K562 (cell line): ENCODE measurements at regions not wholly inside any gene's neighbourhood (a gene's known extent, or its start where the extent isn't known, plus 50 kb on each side); places are given as distances from the start of the nearest gene placed in this dataset.

ENCODE experiments used
- SRSF9 ChIP-seq: fragments of 200-400 bp; formaldehyde crosslinking; IDR thresholded peaks from 2 replicates; pipeline ENCODE4 v1.6.1; 2017; ENCODE audit warnings: low read depth, low read length, borderline replicate concordance
- XRCC5 ChIP-seq: fragments of 200-400 bp; formaldehyde crosslinking; IDR thresholded peaks from 2 replicates; pipeline ENCODE4 v1.6.1; 2017; ENCODE audit warnings: low read depth, mild to moderate bottlenecking, low read length
- ZNF175 ChIP-seq: fragments of 200-800 bp; sonication (Bioruptor generic); IDR thresholded peaks from 2 replicates; pipeline ENCODE4 v1.6.1; 2016; ENCODE audit warnings: low read depth, mild to moderate bottlenecking, missing genetic modification characterization, missing compliant biosample characterization
- ZNF217 ChIP-seq: sonication (generic); formaldehyde crosslinking; IDR thresholded peaks from 2 replicates; pipeline ENCODE4 v1.8.0; 2022; ENCODE audit warnings: mild to moderate bottlenecking, missing genetic modification reagents
- TF ChIP-seq, protein P1 (sequence below), 2 experiments: fragments of 450-650 bp in 1 of 2; sonication (generic) in 1 of 2; formaldehyde crosslinking in 1 of 2; IDR thresholded peaks; 2 replicates each; pipeline versions ENCODE4 v1.7.1 to v1.9.0; 2016 to 2022; ENCODE audit warnings: inconsistent platforms in 1 of 2, mild to moderate bottlenecking in 1 of 2, missing genetic modification reagents in 1 of 2
- TF ChIP-seq, protein P2 (sequence below): sonication (generic); formaldehyde crosslinking; IDR thresholded peaks from 2 replicates; pipeline ENCODE4 v1.8.0; 2023; ENCODE audit warnings: mild to moderate bottlenecking, missing genetic modification reagents

GRCh38 chr3:17979911-17980310 lies 237.5 kb upstream of the TBC1D5 start (continued):
- TF ChIP-seq, protein P1, sequence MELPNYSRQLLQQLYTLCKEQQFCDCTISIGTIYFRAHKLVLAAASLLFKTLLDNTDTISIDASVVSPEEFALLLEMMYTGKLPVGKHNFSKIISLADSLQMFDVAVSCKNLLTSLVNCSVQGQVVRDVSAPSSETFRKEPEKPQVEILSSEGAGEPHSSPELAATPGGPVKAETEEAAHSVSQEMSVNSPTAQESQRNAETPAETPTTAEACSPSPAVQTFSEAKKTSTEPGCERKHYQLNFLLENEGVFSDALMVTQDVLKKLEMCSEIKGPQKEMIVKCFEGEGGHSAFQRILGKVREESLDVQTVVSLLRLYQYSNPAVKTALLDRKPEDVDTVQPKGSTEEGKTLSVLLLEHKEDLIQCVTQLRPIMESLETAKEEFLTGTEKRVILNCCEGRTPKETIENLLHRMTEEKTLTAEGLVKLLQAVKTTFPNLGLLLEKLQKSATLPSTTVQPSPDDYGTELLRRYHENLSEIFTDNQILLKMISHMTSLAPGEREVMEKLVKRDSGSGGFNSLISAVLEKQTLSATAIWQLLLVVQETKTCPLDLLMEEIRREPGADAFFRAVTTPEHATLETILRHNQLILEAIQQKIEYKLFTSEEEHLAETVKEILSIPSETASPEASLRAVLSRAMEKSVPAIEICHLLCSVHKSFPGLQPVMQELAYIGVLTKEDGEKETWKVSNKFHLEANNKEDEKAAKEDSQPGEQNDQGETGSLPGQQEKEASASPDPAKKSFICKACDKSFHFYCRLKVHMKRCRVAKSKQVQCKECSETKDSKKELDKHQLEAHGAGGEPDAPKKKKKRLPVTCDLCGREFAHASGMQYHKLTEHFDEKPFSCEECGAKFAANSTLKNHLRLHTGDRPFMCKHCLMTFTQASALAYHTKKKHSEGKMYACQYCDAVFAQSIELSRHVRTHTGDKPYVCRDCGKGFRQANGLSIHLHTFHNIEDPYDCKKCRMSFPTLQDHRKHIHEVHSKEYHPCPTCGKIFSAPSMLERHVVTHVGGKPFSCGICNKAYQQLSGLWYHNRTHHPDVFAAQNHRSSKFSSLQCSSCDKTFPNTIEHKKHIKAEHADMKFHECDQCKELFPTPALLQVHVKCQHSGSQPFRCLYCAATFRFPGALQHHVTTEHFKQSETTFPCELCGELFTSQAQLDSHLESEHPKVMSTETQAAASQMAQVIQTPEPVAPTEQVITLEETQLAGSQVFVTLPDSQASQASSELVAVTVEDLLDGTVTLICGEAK (IDR thresholded peaks at IDR 0.05): no peak
- TF ChIP-seq, protein P1 (CRISPR knock-in tag; IDR thresholded peaks at IDR 0.05): no peak
- TF ChIP-seq SRSF9 (no peak), ZNF217 (CRISPR knock-in tag) (no peak), XRCC5 (no peak), ZNF175 (CRISPR knock-in tag) (no peak)
- TF ChIP-seq, protein P2, sequence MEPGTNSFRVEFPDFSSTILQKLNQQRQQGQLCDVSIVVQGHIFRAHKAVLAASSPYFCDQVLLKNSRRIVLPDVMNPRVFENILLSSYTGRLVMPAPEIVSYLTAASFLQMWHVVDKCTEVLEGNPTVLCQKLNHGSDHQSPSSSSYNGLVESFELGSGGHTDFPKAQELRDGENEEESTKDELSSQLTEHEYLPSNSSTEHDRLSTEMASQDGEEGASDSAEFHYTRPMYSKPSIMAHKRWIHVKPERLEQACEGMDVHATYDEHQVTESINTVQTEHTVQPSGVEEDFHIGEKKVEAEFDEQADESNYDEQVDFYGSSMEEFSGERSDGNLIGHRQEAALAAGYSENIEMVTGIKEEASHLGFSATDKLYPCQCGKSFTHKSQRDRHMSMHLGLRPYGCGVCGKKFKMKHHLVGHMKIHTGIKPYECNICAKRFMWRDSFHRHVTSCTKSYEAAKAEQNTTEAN (CRISPR knock-in tag): no peak
- TF ChIP-seq, all 486 proteins: peak for 0
